HG03442 (cell line): ENCODE measurements at regions not wholly inside any gene's neighbourhood (a gene's known extent, or its start where the extent isn't known, plus 50 kb on each side); places are given as distances from the start of the nearest gene placed in this dataset.
"Not testable (repeated sequence)": the region's sequence is repeated elsewhere in the genome, so short reads cannot be mapped to it uniquely, and the experiment has no call there.

ENCODE experiments used
- ATAC-seq: cut with Tn5 transposase; IDR thresholded peaks from one replicate; pipeline ENCODE4 v1.9.1; 2021; ENCODE audit warnings: mild to moderate bottlenecking, moderate library complexity; ENCODE audit not compliant: unreplicated experiment

DNA sequence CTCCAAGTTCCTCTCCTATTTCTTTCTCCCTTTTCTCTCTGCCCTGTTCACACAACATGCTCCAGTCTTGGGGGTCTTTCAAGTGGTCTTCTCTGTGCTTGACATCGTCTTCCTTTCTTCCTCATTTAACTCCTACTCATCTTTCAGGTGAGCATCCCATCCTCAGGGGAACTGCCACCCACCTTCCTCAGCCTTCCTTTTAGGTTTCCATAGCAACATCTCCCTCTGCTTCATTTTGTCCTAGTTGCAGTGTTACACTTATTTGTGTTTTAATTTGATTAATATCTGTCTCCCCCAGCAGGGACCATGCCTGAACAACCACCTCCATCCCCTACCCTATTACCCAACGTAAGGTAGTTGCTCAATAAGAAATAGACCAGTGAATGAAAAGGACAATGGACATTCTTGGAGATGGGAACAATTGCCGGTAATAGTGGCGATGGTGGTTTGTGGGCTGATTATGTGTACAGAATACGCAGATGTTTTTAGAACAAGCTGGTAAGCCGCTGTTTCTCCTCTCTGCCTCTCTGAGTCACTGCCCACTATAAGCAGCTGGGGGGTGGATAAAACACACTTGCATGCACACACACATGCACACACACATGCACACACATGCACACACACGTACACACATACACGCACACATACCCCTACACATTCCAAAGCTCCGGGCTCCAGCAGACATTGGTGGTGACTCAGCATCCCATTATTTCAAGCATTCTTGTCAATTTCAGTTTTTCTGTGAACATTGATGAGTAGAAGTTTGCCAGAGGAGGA lies 251.6 kb downstream of the GATA3 start:
- ATAC-seq, result no peak

GRCh38 chr10:8306685-8307364 lies 252.3 kb downstream of the GATA3 start:
- ATAC-seq, result no peak

DNA sequence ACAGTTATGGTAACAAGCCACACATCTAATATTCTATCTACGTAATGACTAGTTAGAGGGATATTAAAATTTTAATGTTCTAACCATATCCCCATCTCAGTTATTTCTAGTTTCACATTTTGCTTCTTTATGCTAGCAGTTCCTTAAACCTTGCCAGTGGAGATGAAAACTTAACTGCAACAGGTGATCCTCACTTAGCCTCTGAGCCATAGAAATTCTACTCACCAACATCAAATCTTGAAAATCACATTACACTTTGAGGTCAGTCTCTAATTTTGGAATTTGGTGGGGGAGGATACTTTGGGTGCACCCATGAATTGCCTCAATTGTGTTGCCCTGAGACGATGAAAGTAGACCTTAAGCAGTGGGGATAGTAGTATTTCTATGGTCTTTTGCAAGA lies 256.4 kb downstream of the GATA3 start:
- ATAC-seq, result no peak

DNA sequence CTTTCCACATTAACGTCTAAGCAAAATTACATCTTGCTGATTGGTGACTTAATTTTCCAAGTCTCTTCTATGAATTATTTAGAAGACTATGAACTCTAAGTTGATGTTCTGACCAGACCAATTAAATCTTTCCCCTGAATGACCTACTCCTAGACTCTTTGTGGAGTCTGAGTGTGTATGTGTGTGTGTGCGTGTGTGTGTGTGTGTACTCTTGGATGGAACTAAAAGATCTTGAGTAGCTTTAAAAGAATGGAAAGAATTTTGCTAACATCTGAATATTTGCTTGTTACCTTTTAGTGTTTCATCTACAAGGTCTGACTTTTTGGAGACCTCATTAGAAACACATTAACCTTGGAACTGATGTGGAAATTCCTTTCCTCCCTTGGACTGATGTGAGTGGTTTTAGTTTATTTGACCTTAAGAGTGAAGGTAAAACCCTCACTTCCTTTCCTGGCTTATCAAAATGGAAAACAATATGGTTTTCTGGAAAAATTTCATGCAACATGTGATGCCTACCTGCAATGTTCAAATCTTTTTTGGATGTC lies 257.1 kb downstream of the GATA3 start:
- no peak for ATAC-seq

DNA sequence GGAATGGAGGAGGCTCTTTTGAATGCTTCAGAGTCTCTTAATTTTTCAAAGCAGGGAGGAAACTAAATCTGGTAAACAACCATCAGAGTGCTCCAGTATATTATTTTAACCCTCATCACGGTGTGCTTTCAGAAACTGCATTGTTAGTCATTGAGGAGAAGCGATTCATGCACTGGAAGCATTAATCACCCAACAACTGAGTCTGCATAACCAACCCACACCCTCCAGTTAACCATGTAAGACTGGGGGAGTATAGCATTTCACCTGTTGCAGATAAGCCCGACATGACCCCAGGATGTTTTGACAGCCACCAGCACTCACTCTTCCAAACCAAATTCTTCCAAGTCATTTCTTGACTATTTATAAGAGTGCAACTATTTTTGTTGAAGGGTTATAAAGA lies 257.6 kb downstream of the GATA3 start:
- ATAC-seq, result no peak

GRCh38 chr10:8312781-8313180 lies 258.3 kb downstream of the GATA3 start:
- ATAC-seq, result no peak

- no peak for ATAC-seq
Observed at GRCh38 chr10:8314486-8314885, 260.0 kb downstream of the GATA3 start.

DNA sequence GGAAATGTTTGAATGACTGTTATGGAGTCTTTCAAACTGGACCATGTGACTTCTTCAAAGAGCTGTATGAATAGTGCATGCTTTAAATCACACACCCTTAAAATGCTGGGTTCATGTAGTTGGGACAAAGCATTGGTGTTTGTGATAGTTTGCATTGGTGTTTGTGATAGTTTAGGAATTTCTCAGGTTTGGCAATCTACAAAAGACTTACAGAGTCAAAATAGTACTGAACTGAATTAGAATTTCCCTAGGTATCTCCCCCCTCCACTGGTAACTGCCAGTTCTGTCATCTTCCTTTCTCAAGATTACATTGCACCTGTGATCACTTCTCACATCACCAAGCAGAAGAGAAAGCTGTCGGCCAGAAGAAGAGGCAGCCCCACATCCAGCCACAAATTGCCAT lies 261.1 kb downstream of the GATA3 start:
- ATAC-seq, result peak; percentile 81

GRCh38 chr10:8316284-8316683 lies 261.8 kb downstream of the GATA3 start:
- ATAC-seq, result no peak

- not testable (repeated sequence) for ATAC-seq
Observed at GRCh38 chr10:8318429-8318828, 263.9 kb downstream of the GATA3 start.

DNA sequence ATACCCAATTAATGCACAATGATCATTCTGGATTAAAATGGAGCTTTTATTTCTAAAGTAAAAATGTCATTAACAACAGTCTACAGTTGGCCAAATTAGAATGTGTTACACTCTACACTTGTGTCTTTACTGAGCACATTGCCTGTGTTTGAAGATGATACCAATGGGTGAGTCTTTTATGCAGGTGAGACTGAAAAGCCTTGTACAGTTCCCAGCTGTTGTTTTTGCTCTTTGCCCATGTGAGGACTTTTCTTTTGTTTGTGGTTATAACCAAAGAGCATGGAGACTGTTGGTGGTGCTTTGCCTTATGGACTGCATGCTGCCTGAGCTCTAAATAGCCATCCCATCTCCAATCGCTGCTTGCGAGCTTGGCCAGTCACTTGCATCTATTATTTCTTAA lies 264.5 kb downstream of the GATA3 start:
- no peak for ATAC-seq

- ATAC-seq, result no peak
Observed at GRCh38 chr10:8319704-8320103, 265.2 kb downstream of the GATA3 start.

GRCh38 chr10:8321990-8322389 lies 267.5 kb downstream of the GATA3 start:
- no peak for ATAC-seq

DNA sequence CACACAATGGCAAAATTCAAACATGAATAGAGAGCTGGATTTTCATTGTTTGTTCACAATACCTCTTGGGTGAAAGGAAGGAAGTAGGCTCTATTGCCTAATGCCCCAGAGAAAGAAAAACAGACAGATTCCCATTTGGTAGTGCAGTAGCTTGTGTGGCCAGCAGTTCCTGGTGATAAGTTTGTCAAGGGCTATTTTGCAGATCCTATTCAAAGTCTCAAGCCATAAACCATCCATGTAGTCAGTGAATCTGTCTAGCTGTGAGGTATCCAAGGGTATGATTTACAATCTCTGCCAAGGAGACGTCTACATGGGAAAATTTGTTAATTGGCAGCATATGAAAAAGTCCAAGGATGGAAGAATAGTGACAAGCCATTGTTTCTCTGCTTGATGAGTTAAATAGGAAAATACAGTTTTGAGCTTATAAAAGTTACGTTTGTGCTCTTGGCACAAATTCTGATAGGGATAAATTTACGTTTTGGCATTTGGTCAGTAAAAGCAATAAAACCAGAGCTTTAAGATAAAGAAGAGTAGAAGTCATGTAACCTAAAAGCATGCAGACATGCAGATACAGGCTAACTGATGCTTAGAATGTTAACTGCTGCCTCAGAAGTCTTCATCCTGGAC lies 269.1 kb downstream of the GATA3 start:
- ATAC-seq, result no peak

- ATAC-seq, result no peak
Observed at GRCh38 chr10:8325024-8325980, 270.8 kb downstream of the GATA3 start.

GRCh38 chr10:8326396-8327139 lies 272.1 kb downstream of the GATA3 start:
- no peak for ATAC-seq

- ATAC-seq, result no peak
Observed at GRCh38 chr10:8327140-8327423, 272.6 kb downstream of the GATA3 start.

DNA sequence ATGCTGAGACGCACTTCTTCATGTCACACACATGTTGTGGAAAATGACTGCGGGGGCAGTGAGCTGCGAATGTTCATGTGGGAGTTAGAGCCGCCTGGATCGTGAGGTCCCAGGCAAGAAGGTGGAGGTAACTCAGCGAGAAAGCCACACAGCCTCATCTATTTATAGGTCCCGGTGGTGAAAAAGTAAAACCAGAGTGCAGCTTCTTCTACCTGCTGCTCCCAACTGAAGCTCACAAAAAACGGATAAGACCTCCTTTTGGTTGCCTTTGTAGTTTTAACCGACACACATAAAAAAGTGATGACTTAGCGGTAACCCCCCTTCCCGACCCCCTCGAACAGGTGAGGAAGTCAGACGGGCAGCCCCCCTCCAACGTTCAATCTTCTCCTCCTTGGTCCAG lies 276.9 kb downstream of the GATA3 start:
- ATAC-seq, result no peak

DNA sequence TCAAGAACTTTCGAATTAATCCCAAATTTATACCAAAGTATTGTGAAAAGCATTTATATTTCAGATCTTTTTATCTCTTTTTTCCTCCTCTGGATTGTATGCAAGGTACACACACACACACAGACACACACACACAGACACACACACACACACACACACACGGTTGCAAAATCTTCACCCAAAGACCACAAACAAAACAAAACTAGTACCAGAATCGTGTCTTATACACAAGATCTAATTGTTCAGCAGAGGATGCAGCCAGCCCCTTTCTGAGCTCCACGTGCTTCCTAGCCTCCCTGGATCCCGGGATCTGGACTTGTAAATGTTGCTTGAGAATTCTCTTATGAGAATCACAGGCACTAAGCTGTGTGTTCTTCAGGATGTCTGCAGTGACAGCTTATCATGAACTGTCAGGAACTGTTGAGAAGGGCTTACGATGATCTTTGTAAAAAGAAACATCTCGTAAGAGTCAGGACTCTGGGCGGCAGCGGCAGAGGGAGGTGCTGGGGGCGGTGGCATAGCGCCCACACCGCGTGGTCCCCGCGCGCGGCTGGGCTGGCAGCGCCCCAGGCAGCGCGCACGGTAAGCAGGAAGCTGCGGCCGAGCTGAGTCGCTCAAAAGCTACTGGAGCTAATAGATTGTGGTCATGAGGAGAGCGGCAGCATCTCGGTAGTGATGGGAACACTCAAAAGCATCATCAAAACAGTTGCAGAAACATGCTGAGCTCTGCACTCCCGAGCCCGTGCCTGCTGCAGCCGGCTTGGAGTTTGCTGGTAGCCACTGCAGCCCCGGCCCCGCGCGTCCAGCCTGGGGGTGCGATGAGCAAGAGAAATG lies 277.6 kb downstream of the GATA3 start:
- peak; percentile 93 for ATAC-seq
